HG02610 (cell line): ENCODE measurements at regions not wholly inside any gene's neighbourhood (a gene's known extent, or its start where the extent isn't known, plus 50 kb on each side); places are given as distances from the start of the nearest gene placed in this dataset.

Experiments
- ATAC-seq: cut with Tn5 transposase; IDR thresholded peaks from one replicate; pipeline ENCODE4 v1.9.1; 2021; ENCODE audit warnings: mild to moderate bottlenecking, moderate library complexity; ENCODE audit not compliant: unreplicated experiment

GRCh38 chr3:111311126-111311525 is 230.9 kb upstream of the CD96 start:
- ATAC-seq = no peak

GRCh38 chr3:111311709-111312235 is 230.2 kb upstream of the CD96 start:
- ATAC-seq = peak; percentile 80

- ATAC-seq = no peak
Observed at GRCh38 chr3:111314181-111314873, 227.7 kb upstream of the CD96 start.

- ATAC-seq = no peak
Observed at GRCh38 chr3:111314898-111315297, 227.1 kb upstream of the CD96 start.

GRCh38 chr3:111315930-111316587 is 225.9 kb upstream of the CD96 start:
- ATAC-seq = no peak

- no peak for ATAC-seq
Observed at GRCh38 chr3:111318289-111318688, 223.7 kb upstream of the CD96 start.

GRCh38 chr3:111319598-111319997 is 222.4 kb upstream of the CD96 start:
- ATAC-seq = no peak

- ATAC-seq = no peak
Observed at GRCh38 chr3:111321786-111322185, 220.2 kb upstream of the CD96 start.

GRCh38 chr3:111323019-111323418 is 219.0 kb upstream of the CD96 start:
- no peak for ATAC-seq

GRCh38 chr3:111324151-111324550 is 217.8 kb upstream of the CD96 start:
- ATAC-seq = no peak

- ATAC-seq = peak; percentile 67
Observed at GRCh38 chr3:111324645-111325044, 217.4 kb upstream of the CD96 start.

GRCh38 chr3:111325160-111325718 is 216.8 kb upstream of the CD96 start:
- ATAC-seq = no peak

- peak; percentile 42 for ATAC-seq
Observed at GRCh38 chr3:111326144-111326995, 215.6 kb upstream of the CD96 start.

- no peak for ATAC-seq
Observed at GRCh38 chr3:111331306-111331705, 210.7 kb upstream of the CD96 start.

GRCh38 chr3:111331912-111332311 is 210.1 kb upstream of the CD96 start:
- no peak for ATAC-seq

GRCh38 chr3:111332488-111333080 is 209.4 kb upstream of the CD96 start:
- ATAC-seq = no peak

- ATAC-seq = no peak
Observed at GRCh38 chr3:111333642-111334041, 208.4 kb upstream of the CD96 start.

- peak; percentile 63 for ATAC-seq
Observed at GRCh38 chr3:111335512-111336303, 206.3 kb upstream of the CD96 start.

GRCh38 chr3:111336511-111336910 is 205.5 kb upstream of the CD96 start:
- ATAC-seq = peak; percentile 73
